SU-DHL-6 (cell line): ENCODE measurements at regions not wholly inside any gene's neighbourhood (a gene's known extent, or its start where the extent isn't known, plus 50 kb on each side); places are given as distances from the start of the nearest gene placed in this dataset.

ENCODE experiments used
- H2AFZ ChIP-seq: fragments of 200-600 bp; sonication (generic); 2 replicates; pipeline ENCODE4 v1.6.1; 2014; ENCODE audit warnings: low read depth, mild to moderate bottlenecking, moderate library complexity, mixed read lengths, antibody characterized with exemption, low read length; ENCODE audit not compliant: severe bottlenecking
- H3F3A ChIP-seq: fragments of 200-600 bp; shearing (Covaris generic); 2 replicates; pipeline ENCODE4 v1.6.0; 2016; ENCODE audit warnings: antibody characterized with exemption, mild to moderate bottlenecking; ENCODE audit not compliant: insufficient read depth
- H3K27ac ChIP-seq: fragments of 200-600 bp; sonication (generic); 2 replicates; pipeline ENCODE4 v1.5.1; 2016; ENCODE audit warnings: low read depth, mild to moderate bottlenecking, low read length, moderate library complexity, mixed read lengths
- H3K27me3 ChIP-seq: fragments of 200-600 bp; sonication (generic), shearing (Covaris generic); 2 replicates; pipeline ENCODE4 v1.6.0; 2014; ENCODE audit warnings: mild to moderate bottlenecking, low read length
- H3K36me3 ChIP-seq: fragments of 200-600 bp; sonication (generic); 2 replicates; pipeline ENCODE4 v1.6.1; 2014; ENCODE audit warnings: mild to moderate bottlenecking, low read length, mixed read lengths
- H3K4me2 ChIP-seq: fragments of 300-600, 200-600 bp; shearing (Covaris generic), sonication (generic); 2 replicates; pipeline ENCODE4 v1.6.0; 2014; ENCODE audit warnings: low read length, low read depth, mild to moderate bottlenecking; ENCODE audit not compliant: poor library complexity, severe bottlenecking
- H3K4me3 ChIP-seq: fragments of 200-600 bp; sonication (generic); 2 replicates; pipeline ENCODE4 v1.5.1; 2014; ENCODE audit warnings: antibody characterized with exemption, low read length, mild to moderate bottlenecking, mixed read lengths; ENCODE audit not compliant: insufficient read depth, poor library complexity, severe bottlenecking
- H3K79me2 ChIP-seq: fragments of 200-600 bp; sonication (generic); 2 replicates; pipeline ENCODE4 v1.6.1; 2014; ENCODE audit warnings: mild to moderate bottlenecking, low read length, moderate library complexity; ENCODE audit not compliant: insufficient read depth
- H3K9ac ChIP-seq: fragments of 200-600 bp; sonication (generic); 2 replicates; pipeline ENCODE4 v1.7.0; 2014; ENCODE audit warnings: mild to moderate bottlenecking, low read length
- H3K9me2 ChIP-seq: fragments of 200-600 bp; sonication (generic); replicated peaks from 2 replicates; pipeline ENCODE4 v1.6.1; 2014; ENCODE audit warnings: low read length; ENCODE audit not compliant: insufficient read depth
- H3K9me3 ChIP-seq: fragments of 200-600 bp; sonication (generic); 2 replicates; pipeline ENCODE4 v1.6.1; 2014; ENCODE audit warnings: low read length, mixed read lengths; ENCODE audit not compliant: insufficient read depth
- H4K20me1 ChIP-seq: fragments of 200-600 bp; sonication (generic); 2 replicates; pipeline ENCODE4 v1.6.1; 2014; ENCODE audit warnings: low read depth, mild to moderate bottlenecking, antibody characterized with exemption, low read length, moderate library complexity, mixed read lengths
- CTCF ChIP-seq: fragments of 200-600 bp; sonication (generic); IDR thresholded peaks from one replicate; pipeline ENCODE4 v1.5.1; 2017; ENCODE audit warnings: antibody characterized with exemption, mild to moderate bottlenecking, low read length, moderate library complexity; ENCODE audit not compliant: insufficient read depth, poor library complexity, severe bottlenecking
- EZH2phosphoT487 ChIP-seq: fragments of 200-600 bp; sonication (generic), shearing (Covaris generic); conservative IDR thresholded peaks from 2 replicates; pipeline ENCODE4 v1.6.1; 2018; ENCODE audit warnings: mild to moderate bottlenecking, antibody characterized with exemption, low read length, moderate library complexity, mixed read lengths

GRCh38 chr14:29054119-29054518, 287.5 kb downstream of the FOXG1 start:
- H3K9ac ChIP-seq = no peak overlapping the region
- H3K27me3 ChIP-seq = no peaks in the 10 kb centered on the region
- no peaks in the 10 kb centered on the region for H3K9me3 ChIP-seq
- H2AFZ ChIP-seq = peak overlapping the region; percentile 16
- no peak overlapping the region for H3K4me2 ChIP-seq
- H3K4me3 ChIP-seq = no peak overlapping the region
- H3K79me2 ChIP-seq = no peaks in the 10 kb centered on the region
- H3F3A ChIP-seq = no peaks in the 10 kb centered on the region
- H3K9me2 ChIP-seq = no peaks in the 10 kb centered on the region
- no peaks in the 10 kb centered on the region for H3K36me3 ChIP-seq
- no peak overlapping the region for H3K27ac ChIP-seq
- H4K20me1 ChIP-seq = no peaks in the 10 kb centered on the region
- TF ChIP-seq EZH2phosphoT487 (no peak), CTCF (no peak)

- H4K20me1 ChIP-seq = no peaks in the 10 kb centered on the region
- no peaks in the 10 kb centered on the region for H3K9me3 ChIP-seq
- no peaks in the 10 kb centered on the region for H3K79me2 ChIP-seq
- H3K4me2 ChIP-seq = no peak overlapping the region
- H3F3A ChIP-seq = no peaks in the 10 kb centered on the region
- no peaks in the 10 kb centered on the region for H3K36me3 ChIP-seq
- peak overlapping the region; percentile 50 for H2AFZ ChIP-seq
- H3K27ac ChIP-seq = no peak overlapping the region
- no peak overlapping the region for H3K9ac ChIP-seq
- no peaks in the 10 kb centered on the region for H3K27me3 ChIP-seq
- no peak for TF ChIP-seq CTCF
- TF ChIP-seq EZH2phosphoT487 = no peak
- no peak overlapping the region for H3K4me3 ChIP-seq
- H3K9me2 ChIP-seq = no peaks in the 10 kb centered on the region
These were observed 289.5 kb downstream of the FOXG1 start for GRCh38 chr14:29056041-29056566.

GRCh38 chr14:29061702-29062101, 295.1 kb downstream of the FOXG1 start:
- no peaks in the 10 kb centered on the region for H4K20me1 ChIP-seq
- TF ChIP-seq EZH2phosphoT487 (no peak), CTCF (no peak)
- no peaks in the 10 kb centered on the region for H3K27me3 ChIP-seq
- H3K4me2 ChIP-seq = no peak overlapping the region
- H3K4me3 ChIP-seq = no peak overlapping the region
- no peaks in the 10 kb centered on the region for H3K9me3 ChIP-seq
- no peaks in the 10 kb centered on the region for H3F3A ChIP-seq
- H3K27ac ChIP-seq = no peak overlapping the region
- H3K9me2 ChIP-seq = no peaks in the 10 kb centered on the region
- H2AFZ ChIP-seq = no peak overlapping the region
- H3K79me2 ChIP-seq = no peaks in the 10 kb centered on the region
- no peak overlapping the region for H3K9ac ChIP-seq
- H3K36me3 ChIP-seq = no peaks in the 10 kb centered on the region

GRCh38 chr14:29062466-29062865, 295.9 kb downstream of the FOXG1 start:
- H4K20me1 ChIP-seq = no peaks in the 10 kb centered on the region
- no peak overlapping the region for H3K4me2 ChIP-seq
- TF ChIP-seq CTCF = no peak
- TF ChIP-seq EZH2phosphoT487 = no peak
- no peak overlapping the region for H2AFZ ChIP-seq
- no peaks in the 10 kb centered on the region for H3K9me3 ChIP-seq
- H3K9me2 ChIP-seq = no peaks in the 10 kb centered on the region
- H3K36me3 ChIP-seq = no peaks in the 10 kb centered on the region
- no peak overlapping the region for H3K27ac ChIP-seq
- no peak overlapping the region for H3K4me3 ChIP-seq
- H3F3A ChIP-seq = no peaks in the 10 kb centered on the region
- H3K79me2 ChIP-seq = no peaks in the 10 kb centered on the region
- no peak overlapping the region for H3K9ac ChIP-seq
- H3K27me3 ChIP-seq = no peaks in the 10 kb centered on the region
